PC-9 (cell line): ENCODE measurements at regions not wholly inside any gene's neighbourhood (a gene's known extent, or its start where the extent isn't known, plus 50 kb on each side); places are given as distances from the start of the nearest gene placed in this dataset.

Source experiments
- CTCF ChIP-seq: fragments of 200-600 bp; sonication (generic); conservative IDR thresholded peaks from 2 replicates; pipeline ENCODE4 v1.6.1; 2017; ENCODE audit warnings: mixed run types, antibody characterized with exemption, mild to moderate bottlenecking, moderate library complexity
- EZH2 ChIP-seq: fragments of 200-600 bp; sonication (generic); IDR thresholded peaks from 2 replicates; pipeline ENCODE4 v1.8.0; 2017; ENCODE audit warnings: antibody characterized with exemption, low read depth

- no peak for TF ChIP-seq CTCF
- TF ChIP-seq EZH2, result no peak
Measured at GRCh38 chr2:15731889-15732271, 140.2 kb downstream of the DDX1 start.
